ENCODE measurements at regions not wholly inside any gene's neighbourhood (a gene's known extent, or its start where the extent isn't known, plus 50 kb on each side); places are given as distances from the start of the nearest gene placed in this dataset.

- TF ChIP-seq CTCF (conservative IDR thresholded peaks at IDR 0.05; ENCODE audit: control insufficient read depth, insufficient read depth, low read depth, low read length) = no peak
- DNase-seq (ENCODE audit: low read depth) = no peak
- no peak overlapping the region for H3K4me3 ChIP-seq (ENCODE audit: control insufficient read depth, low read depth, low read length)
Measured at GRCh38 chr6:125570526-125570925, 178.9 kb upstream of the HEY2 start.

- DNase-seq (ENCODE audit: low read depth) = no peak
- H3K4me3 ChIP-seq (ENCODE audit: control insufficient read depth, low read depth, low read length) = no peak overlapping the region
- no peak for TF ChIP-seq CTCF (conservative IDR thresholded peaks at IDR 0.05; ENCODE audit: control insufficient read depth, insufficient read depth, low read depth, low read length)
Measured at GRCh38 chr6:125571207-125571755, 178.2 kb upstream of the HEY2 start.

GRCh38 chr6:125574604-125575003 is 174.8 kb upstream of the HEY2 start:
- H3K4me3 ChIP-seq (ENCODE audit: control insufficient read depth, low read depth, low read length) = no peak overlapping the region
- no peak for TF ChIP-seq CTCF (conservative IDR thresholded peaks at IDR 0.05; ENCODE audit: control insufficient read depth, insufficient read depth, low read depth, low read length)
- DNase-seq (ENCODE audit: low read depth) = no peak

GRCh38 chr6:125577124-125577662 is 172.2 kb upstream of the HEY2 start:
- no peak for TF ChIP-seq CTCF (conservative IDR thresholded peaks at IDR 0.05; ENCODE audit: control insufficient read depth, insufficient read depth, low read depth, low read length)

GRCh38 chr6:125584468-125584939 is 164.9 kb upstream of the HEY2 start:
- H3K4me3 ChIP-seq (ENCODE audit: control insufficient read depth, low read depth, low read length) = no peak overlapping the region
- no peak for DNase-seq (ENCODE audit: low read depth)

More at GRCh38 chr6:125577124-125577662, 172.2 kb upstream of the HEY2 start:
- DNase-seq (ENCODE audit: low read depth) = no peak
- no peak overlapping the region for H3K4me3 ChIP-seq (ENCODE audit: control insufficient read depth, low read depth, low read length)

GRCh38 chr6:125585470-125585869 is 164.0 kb upstream of the HEY2 start:
- DNase-seq (ENCODE audit: low read depth) = no peak
- TF ChIP-seq CTCF (conservative IDR thresholded peaks at IDR 0.05; ENCODE audit: control insufficient read depth, insufficient read depth, low read depth, low read length) = no peak
- no peak overlapping the region for H3K4me3 ChIP-seq (ENCODE audit: control insufficient read depth, low read depth, low read length)

More at GRCh38 chr6:125584468-125584939, 164.9 kb upstream of the HEY2 start:
- no peak for TF ChIP-seq CTCF (conservative IDR thresholded peaks at IDR 0.05; ENCODE audit: control insufficient read depth, insufficient read depth, low read depth, low read length)

Data from fibroblast of mammary gland (primary cell).